ENCODE measurements at regions not wholly inside any gene's neighbourhood (a gene's known extent, or its start where the extent isn't known, plus 50 kb on each side); places are given as distances from the start of the nearest gene placed in this dataset.

GRCh38 chr11:98100689-98101088 lies 920.1 kb upstream of the CNTN5 start:
- Histone ChIP-seq H3K4me1 (no peaks in the 10 kb centered on the region), H3K27ac (no peak overlapping the region), H3K4me3 (no peak overlapping the region), H3K9me3 (no peaks in the 10 kb centered on the region), H3K4me2 (no peak overlapping the region)
- no peak for DNase-seq (ENCODE audit: low read depth in 1 of 2, low spot score in 1 of 2)
- ChIA-PET POLR2A (no interaction called here), CTCF (no interaction called here)
- no peak for FAIRE-seq
- no peak for ATAC-seq
- no peak for TF ChIP-seq ESRRA (IDR thresholded peaks at IDR 0.05; ENCODE audit: borderline replicate concordance, low read length)
- no peak for TF ChIP-seq CTCF (IDR thresholded peaks at IDR 0.05)
- TF ChIP-seq SMC3 (IDR thresholded peaks at IDR 0.05): no peak
- TF ChIP-seq FOSB (CRISPR knock-in tag; IDR thresholded peaks at IDR 0.05): no peak
- no peak for TF ChIP-seq E2F6 (IDR thresholded peaks at IDR 0.05; ENCODE audit: borderline replicate concordance, low read depth)
- TF ChIP-seq, protein P1, sequence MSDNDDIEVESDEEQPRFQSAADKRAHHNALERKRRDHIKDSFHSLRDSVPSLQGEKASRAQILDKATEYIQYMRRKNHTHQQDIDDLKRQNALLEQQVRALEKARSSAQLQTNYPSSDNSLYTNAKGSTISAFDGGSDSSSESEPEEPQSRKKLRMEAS (IDR thresholded peaks at IDR 0.05): no peak
- no peak for TF ChIP-seq MAFK (IDR thresholded peaks at IDR 0.05; ENCODE audit: partially characterized antibody)
- no peak for TF ChIP-seq ZSCAN20 (CRISPR knock-in tag; IDR thresholded peaks at IDR 0.05)
- TF ChIP-seq USF2 (IDR thresholded peaks at IDR 0.05): no peak
- no peak for TF ChIP-seq CHD2 (IDR thresholded peaks at IDR 0.05; ENCODE audit: low read length, partially characterized antibody)
- TF ChIP-seq ZC3H11A (IDR thresholded peaks at IDR 0.05): no peak
- TF ChIP-seq CHD4 (IDR thresholded peaks at IDR 0.05; ENCODE audit: borderline replicate concordance): no peak
- no peak for TF ChIP-seq HOXA7 (CRISPR knock-in tag; IDR thresholded peaks at IDR 0.05)
- no peak for TF ChIP-seq SREBF2 (IDR thresholded peaks at IDR 0.05)
- TF ChIP-seq RARB (CRISPR knock-in tag; IDR thresholded peaks at IDR 0.05): no peak
- TF ChIP-seq RNF2 (IDR thresholded peaks at IDR 0.05; ENCODE audit: borderline replicate concordance, low read depth): no peak
- WGBS (ENCODE audit: missing lambda C conversion rate): 0% methylated on average over 2 of the region's 2 CpGs

DNA sequence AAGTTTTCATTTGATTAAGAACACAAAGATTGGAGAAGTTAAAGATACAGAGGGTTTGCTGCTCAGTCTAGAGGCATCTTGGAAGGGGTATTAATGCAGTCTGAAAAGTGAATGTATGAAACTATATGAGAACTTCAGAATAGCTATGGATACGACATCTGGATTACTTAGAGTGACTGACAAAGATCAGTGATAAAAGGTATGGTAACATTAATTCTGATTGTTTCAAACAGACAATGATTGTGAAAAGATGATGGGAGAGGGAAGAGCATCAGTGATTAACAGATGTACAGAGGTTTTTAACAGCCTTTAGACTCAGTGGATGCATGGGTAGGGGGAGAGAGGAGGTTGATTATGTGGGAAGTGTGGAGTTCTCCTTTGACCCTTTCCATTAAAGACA lies 919.4 kb upstream of the CNTN5 start:
- Histone ChIP-seq H3K4me1 (no peaks in the 10 kb centered on the region), H3K9me3 (no peaks in the 10 kb centered on the region), H3K4me2 (no peak overlapping the region), H3K4me3 (no peak overlapping the region), H3K27ac (no peak overlapping the region)
- no peak for FAIRE-seq
- POLR2A ChIA-PET: no interaction called here
- ATAC-seq: no peak
- CTCF ChIA-PET: no interaction called here
- no peak for DNase-seq (ENCODE audit: low read depth in 1 of 2, low spot score in 1 of 2)
- WGBS (ENCODE audit: missing lambda C conversion rate): 13% methylated on average over 1 of the region's 1 CpG
- TF ChIP-seq ZSCAN20 (CRISPR knock-in tag; IDR thresholded peaks at IDR 0.05) (no peak), E2F6 (IDR thresholded peaks at IDR 0.05; ENCODE audit: borderline replicate concordance, low read depth) (no peak), REST (IDR thresholded peaks at IDR 0.05) (no peak), PHF8 (IDR thresholded peaks at IDR 0.05; ENCODE audit: borderline replicate concordance, low read depth) (no peak), RNF2 (IDR thresholded peaks at IDR 0.05; ENCODE audit: borderline replicate concordance, low read depth) (no peak), HDAC2 (IDR thresholded peaks at IDR 0.05) (no peak), ESRRA (IDR thresholded peaks at IDR 0.05; ENCODE audit: borderline replicate concordance, low read length) (no peak), ZFP36 (IDR thresholded peaks at IDR 0.05; ENCODE audit: borderline replicate concordance, partially characterized antibody) (no peak), HOXA7 (CRISPR knock-in tag; IDR thresholded peaks at IDR 0.05) (no peak), SREBF2 (IDR thresholded peaks at IDR 0.05) (no peak), KDM1A (IDR thresholded peaks at IDR 0.05; ENCODE audit: low read depth) (no peak), HOXB5 (CRISPR knock-in tag; IDR thresholded peaks at IDR 0.05) (no peak), JUN (IDR thresholded peaks at IDR 0.05) (no peak), USF2 (IDR thresholded peaks at IDR 0.05) (no peak), HOXB13 (CRISPR knock-in tag; IDR thresholded peaks at IDR 0.05; ENCODE audit: low read depth) (no peak), EHF (CRISPR knock-in tag; IDR thresholded peaks at IDR 0.05) (no peak), CHD4 (IDR thresholded peaks at IDR 0.05; ENCODE audit: borderline replicate concordance) (no peak)
- TF ChIP-seq, protein P2, sequence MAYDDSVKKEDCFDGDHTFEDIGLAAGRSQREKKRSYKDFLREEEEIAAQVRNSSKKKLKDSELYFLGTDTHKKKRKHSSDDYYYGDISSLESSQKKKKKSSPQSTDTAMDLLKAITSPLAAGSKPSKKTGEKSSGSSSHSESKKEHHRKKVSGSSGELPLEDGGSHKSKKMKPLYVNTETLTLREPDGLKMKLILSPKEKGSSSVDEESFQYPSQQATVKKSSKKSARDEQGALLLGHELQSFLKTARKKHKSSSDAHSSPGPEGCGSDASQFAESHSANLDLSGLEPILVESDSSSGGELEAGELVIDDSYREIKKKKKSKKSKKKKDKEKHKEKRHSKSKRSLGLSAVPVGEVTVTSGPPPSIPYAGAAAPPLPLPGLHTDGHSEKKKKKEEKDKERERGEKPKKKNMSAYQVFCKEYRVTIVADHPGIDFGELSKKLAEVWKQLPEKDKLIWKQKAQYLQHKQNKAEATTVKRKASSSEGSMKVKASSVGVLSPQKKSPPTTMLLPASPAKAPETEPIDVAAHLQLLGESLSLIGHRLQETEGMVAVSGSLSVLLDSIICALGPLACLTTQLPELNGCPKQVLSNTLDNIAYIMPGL (CRISPR knock-in tag; IDR thresholded peaks at IDR 0.05; ENCODE audit: borderline replicate concordance): no peak

All from A549 (cell line).